NB4 (cell line): ENCODE measurements at regions not wholly inside any gene's neighbourhood (a gene's known extent, or its start where the extent isn't known, plus 50 kb on each side); places are given as distances from the start of the nearest gene placed in this dataset.

ENCODE experiments used
- CTCF ChIP-seq: IDR thresholded peaks from one replicate; pipeline ENCODE4 v1.5.1; 2012; ENCODE audit warnings: low read depth, low read length
- MAX ChIP-seq: IDR thresholded peaks from 2 replicates; pipeline ENCODE4 v1.6.1; 2011; ENCODE audit warnings: low read depth, low read length
- MYC ChIP-seq: IDR thresholded peaks from 2 replicates; pipeline ENCODE4 v1.6.1; 2011; ENCODE audit warnings: low read depth, low read length
- POLR2A ChIP-seq: IDR thresholded peaks from 2 replicates; pipeline ENCODE4 v1.6.1; 2011; ENCODE audit warnings: mild to moderate bottlenecking; ENCODE audit not compliant: insufficient read length; ENCODE audit errors: extremely low read depth

GRCh38 chr20:40472905-40473304 lies 216.1 kb downstream of the MAFB start:
- TF ChIP-seq CTCF (no peak), MAX (no peak), POLR2A (no peak), MYC (no peak)
